ENCODE measurements at regions not wholly inside any gene's neighbourhood (a gene's known extent, or its start where the extent isn't known, plus 50 kb on each side); places are given as distances from the start of the nearest gene placed in this dataset.

- TF ChIP-seq, protein P1, sequence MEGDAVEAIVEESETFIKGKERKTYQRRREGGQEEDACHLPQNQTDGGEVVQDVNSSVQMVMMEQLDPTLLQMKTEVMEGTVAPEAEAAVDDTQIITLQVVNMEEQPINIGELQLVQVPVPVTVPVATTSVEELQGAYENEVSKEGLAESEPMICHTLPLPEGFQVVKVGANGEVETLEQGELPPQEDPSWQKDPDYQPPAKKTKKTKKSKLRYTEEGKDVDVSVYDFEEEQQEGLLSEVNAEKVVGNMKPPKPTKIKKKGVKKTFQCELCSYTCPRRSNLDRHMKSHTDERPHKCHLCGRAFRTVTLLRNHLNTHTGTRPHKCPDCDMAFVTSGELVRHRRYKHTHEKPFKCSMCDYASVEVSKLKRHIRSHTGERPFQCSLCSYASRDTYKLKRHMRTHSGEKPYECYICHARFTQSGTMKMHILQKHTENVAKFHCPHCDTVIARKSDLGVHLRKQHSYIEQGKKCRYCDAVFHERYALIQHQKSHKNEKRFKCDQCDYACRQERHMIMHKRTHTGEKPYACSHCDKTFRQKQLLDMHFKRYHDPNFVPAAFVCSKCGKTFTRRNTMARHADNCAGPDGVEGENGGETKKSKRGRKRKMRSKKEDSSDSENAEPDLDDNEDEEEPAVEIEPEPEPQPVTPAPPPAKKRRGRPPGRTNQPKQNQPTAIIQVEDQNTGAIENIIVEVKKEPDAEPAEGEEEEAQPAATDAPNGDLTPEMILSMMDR (IDR thresholded peaks at IDR 0.05 in 2 of 3, conservative IDR thresholded peaks at IDR 0.05 in 1 of 3; ENCODE audit: borderline replicate concordance in 1 of 3, insufficient read depth in 1 of 3, low read depth in 2 of 3, low read length in 2 of 3): no peak
- no peak for TF ChIP-seq POLR2A (IDR thresholded peaks at IDR 0.05; ENCODE audit: borderline replicate concordance, extremely low read depth, insufficient read depth, insufficient read length)
- no peak for TF ChIP-seq EZH2 (IDR thresholded peaks at IDR 0.05)
- no peak for TF ChIP-seq SP1 (IDR thresholded peaks at IDR 0.05; ENCODE audit: low read depth)
- TF ChIP-seq, protein P2, sequence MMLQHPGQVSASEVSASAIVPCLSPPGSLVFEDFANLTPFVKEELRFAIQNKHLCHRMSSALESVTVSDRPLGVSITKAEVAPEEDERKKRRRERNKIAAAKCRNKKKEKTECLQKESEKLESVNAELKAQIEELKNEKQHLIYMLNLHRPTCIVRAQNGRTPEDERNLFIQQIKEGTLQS (IDR thresholded peaks at IDR 0.05): no peak
- TF ChIP-seq YY1 (IDR thresholded peaks at IDR 0.05; ENCODE audit: extremely low read depth, insufficient replicate concordance, low read depth, low read length): no peak
- no peak for TF ChIP-seq POLR2AphosphoS5 (IDR thresholded peaks at IDR 0.05; ENCODE audit: low read depth, low read length)
- TF ChIP-seq CEBPB (IDR thresholded peaks at IDR 0.05; ENCODE audit: low read depth): no peak
- no peak for TF ChIP-seq REST (IDR thresholded peaks at IDR 0.05; ENCODE audit: low read depth)
Observed at GRCh38 chr22:49390954-49391353, 436.7 kb downstream of the BRD1 start.
